ENCODE measurements at regions not wholly inside any gene's neighbourhood (a gene's known extent, or its start where the extent isn't known, plus 50 kb on each side); places are given as distances from the start of the nearest gene placed in this dataset.

DNA sequence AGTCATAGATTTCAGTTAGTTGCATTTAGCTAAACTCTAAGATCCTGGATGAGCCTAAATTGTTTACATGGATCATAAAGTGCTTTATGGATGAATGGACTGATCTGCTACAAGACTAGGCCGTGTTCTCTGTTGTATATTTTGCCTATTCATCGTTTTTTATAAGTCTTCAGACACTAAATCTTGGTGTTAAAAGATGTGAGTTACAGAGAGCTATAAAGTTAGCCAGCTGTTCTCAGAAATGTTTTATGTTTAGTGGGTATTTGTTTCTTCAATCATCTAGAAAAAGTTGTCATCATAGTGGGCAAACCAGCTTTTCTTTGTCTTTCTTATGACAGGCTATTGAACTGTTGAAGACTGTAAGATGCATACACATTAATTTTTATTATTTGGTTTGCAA lies 585.8 kb upstream of the SEMA6A start:
- TF ChIP-seq, protein P1, sequence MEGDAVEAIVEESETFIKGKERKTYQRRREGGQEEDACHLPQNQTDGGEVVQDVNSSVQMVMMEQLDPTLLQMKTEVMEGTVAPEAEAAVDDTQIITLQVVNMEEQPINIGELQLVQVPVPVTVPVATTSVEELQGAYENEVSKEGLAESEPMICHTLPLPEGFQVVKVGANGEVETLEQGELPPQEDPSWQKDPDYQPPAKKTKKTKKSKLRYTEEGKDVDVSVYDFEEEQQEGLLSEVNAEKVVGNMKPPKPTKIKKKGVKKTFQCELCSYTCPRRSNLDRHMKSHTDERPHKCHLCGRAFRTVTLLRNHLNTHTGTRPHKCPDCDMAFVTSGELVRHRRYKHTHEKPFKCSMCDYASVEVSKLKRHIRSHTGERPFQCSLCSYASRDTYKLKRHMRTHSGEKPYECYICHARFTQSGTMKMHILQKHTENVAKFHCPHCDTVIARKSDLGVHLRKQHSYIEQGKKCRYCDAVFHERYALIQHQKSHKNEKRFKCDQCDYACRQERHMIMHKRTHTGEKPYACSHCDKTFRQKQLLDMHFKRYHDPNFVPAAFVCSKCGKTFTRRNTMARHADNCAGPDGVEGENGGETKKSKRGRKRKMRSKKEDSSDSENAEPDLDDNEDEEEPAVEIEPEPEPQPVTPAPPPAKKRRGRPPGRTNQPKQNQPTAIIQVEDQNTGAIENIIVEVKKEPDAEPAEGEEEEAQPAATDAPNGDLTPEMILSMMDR (IDR thresholded peaks at IDR 0.05) = no peak
- TF ChIP-seq POLR2A (IDR thresholded peaks at IDR 0.05) = no peak

All from Peyer's patch (tissue), 4 donors.